Naive B cell (primary cell): ENCODE measurements at regions not wholly inside any gene's neighbourhood (a gene's known extent, or its start where the extent isn't known, plus 50 kb on each side); places are given as distances from the start of the nearest gene placed in this dataset.

Experiments used
- ATAC-seq, 2 donors: fragments of 150-1000 bp; cut with Tn5 transposase; 2 replicates each; pipeline ENCODE4 v1.10.0; 2021; ENCODE audit warnings: low read depth in 2 of 2, mild to moderate bottlenecking in 2 of 2, moderate library complexity in 2 of 2
- DNase-seq: peaks from one replicate; pipeline ENCODE4 v3.0.0; 2022
- H3K27ac Mint-ChIP-seq, 6 donors: one replicate each; pipeline ENCODE4 v1.8.0; 2020 to 2022; ENCODE audit warnings: mild to moderate bottlenecking in 6 of 6, mixed read lengths in 6 of 6, moderate library complexity in 5 of 6, inconsistent platforms in 2 of 6
- H3K27me3 Mint-ChIP-seq, 3 donors: one replicate each; pipeline ENCODE4 v1.8.0; 2021 to 2022; ENCODE audit warnings: mixed read lengths in 3 of 3, mild to moderate bottlenecking in 1 of 3
- H3K36me3 Mint-ChIP-seq, 2 donors: one replicate each; pipeline ENCODE4 v1.8.0; 2020 to 2022; ENCODE audit warnings: mixed read lengths in 2 of 2, inconsistent platforms in 1 of 2, mild to moderate bottlenecking in 1 of 2
- H3K4me1 Mint-ChIP-seq, 3 donors: one replicate each; pipeline ENCODE4 v1.8.0; 2020 to 2022; ENCODE audit warnings: mixed read lengths in 3 of 3, inconsistent platforms in 1 of 3, mild to moderate bottlenecking in 1 of 3, moderate library complexity in 1 of 3
- H3K4me3 Mint-ChIP-seq, 8 donors: one replicate each; pipeline ENCODE4 v1.8.0; 2020 to 2022; ENCODE audit warnings: mild to moderate bottlenecking in 8 of 8, mixed read lengths in 8 of 8, moderate library complexity in 8 of 8, inconsistent platforms in 2 of 8
- H3K9me3 Mint-ChIP-seq, 7 donors: one replicate each; pipeline ENCODE4 v1.8.0; 2020 to 2022; ENCODE audit warnings: mixed read lengths in 7 of 7, mild to moderate bottlenecking in 5 of 7, inconsistent platforms in 2 of 7, moderate library complexity in 1 of 7

DNA sequence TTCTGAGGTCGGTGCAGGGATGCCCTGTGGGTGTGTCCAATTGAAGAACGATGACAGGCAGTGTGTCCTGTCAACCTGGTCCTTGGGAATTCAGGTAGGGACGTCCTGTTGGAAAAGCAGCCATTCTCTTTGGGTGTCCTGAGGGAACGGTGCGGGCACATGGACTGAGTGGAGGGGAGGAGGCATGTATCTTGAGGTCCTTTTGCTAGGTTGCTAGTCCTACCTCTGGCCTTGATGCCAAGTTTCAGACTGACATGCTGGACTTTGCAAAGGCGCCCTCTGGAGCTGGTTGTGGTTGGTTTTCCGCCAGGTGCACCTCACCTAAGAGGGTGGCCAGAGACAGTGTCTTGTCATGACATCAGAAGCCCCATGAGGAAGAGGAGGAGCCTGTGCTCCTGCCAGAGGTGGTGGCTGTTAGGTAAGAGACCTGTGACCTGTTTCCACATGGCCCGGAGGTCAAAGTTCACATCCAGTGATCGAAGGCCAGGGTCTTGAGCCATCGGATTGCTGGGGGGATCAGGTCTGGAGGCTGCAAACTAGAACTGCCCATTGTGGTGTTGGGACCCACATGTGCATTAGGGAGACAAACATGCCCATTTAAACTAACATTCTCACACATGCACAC lies 106.3 kb downstream of the SNRPN start:
- peak overlapping the region in 1 of 8 donors; percentile 20 for H3K4me3 Mint-ChIP-seq
- ATAC-seq: no peak
- H3K4me1 Mint-ChIP-seq: no peaks in the 10 kb centered on the region
- no peaks in the 10 kb centered on the region for H3K27me3 Mint-ChIP-seq
- peaks cover 67 to 100% of the 10 kb centered on the region in 2 donors for H3K36me3 Mint-ChIP-seq
- DNase-seq: no peak
- H3K9me3 Mint-ChIP-seq: peaks cover 55 to 100% (median 99%) of the 10 kb centered on the region in 7 donors
- H3K27ac Mint-ChIP-seq: no peak overlapping the region

DNA sequence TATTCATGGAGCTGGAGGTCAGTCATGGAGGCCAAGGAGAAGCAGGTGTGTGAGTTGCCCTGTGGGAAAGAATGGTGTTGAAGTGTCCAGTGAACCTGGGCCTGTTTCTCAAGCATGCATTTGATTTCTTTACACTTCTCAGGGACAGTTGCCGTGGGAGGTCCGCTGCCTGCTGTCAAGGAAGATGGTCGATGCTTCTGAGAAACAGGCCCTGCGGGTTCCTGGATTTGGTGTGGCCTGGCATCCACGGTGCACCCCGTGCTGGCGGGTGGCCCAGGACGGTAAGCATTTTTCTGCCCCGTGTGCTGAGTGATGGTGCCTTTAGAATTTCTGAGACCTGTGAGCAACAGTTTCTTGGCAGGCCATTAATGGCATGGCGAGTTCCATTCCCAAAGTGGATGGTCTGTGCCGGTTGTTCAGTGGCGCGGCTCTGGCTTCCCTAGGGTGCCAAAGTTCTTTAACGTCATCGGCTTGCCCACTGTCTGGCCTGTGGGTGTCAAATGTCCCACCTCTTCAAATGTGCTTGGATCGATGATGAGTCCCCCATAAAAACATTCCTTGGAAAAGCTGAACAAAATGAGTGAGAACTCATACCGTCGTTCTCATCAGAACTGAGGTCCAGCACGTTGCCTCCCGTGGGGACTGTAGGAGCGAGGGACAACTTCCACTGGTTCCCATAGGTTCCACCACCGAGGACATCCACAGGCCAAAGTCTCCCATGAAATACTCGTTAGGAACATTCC lies 107.2 kb downstream of the SNRPN start:
- Mint-ChIP-seq H3K27me3 (no peaks in the 10 kb centered on the region), H3K4me3 (peak overlapping the region in 1 of 8 donors; percentile 59), H3K4me1 (no peaks in the 10 kb centered on the region), H3K9me3 (peaks cover 56 to 100% (median 99%) of the 10 kb centered on the region in 7 donors), H3K27ac (no peak overlapping the region), H3K36me3 (peaks cover 75 to 100% of the 10 kb centered on the region in 2 donors)
- no peak for ATAC-seq
- no peak for DNase-seq

DNA sequence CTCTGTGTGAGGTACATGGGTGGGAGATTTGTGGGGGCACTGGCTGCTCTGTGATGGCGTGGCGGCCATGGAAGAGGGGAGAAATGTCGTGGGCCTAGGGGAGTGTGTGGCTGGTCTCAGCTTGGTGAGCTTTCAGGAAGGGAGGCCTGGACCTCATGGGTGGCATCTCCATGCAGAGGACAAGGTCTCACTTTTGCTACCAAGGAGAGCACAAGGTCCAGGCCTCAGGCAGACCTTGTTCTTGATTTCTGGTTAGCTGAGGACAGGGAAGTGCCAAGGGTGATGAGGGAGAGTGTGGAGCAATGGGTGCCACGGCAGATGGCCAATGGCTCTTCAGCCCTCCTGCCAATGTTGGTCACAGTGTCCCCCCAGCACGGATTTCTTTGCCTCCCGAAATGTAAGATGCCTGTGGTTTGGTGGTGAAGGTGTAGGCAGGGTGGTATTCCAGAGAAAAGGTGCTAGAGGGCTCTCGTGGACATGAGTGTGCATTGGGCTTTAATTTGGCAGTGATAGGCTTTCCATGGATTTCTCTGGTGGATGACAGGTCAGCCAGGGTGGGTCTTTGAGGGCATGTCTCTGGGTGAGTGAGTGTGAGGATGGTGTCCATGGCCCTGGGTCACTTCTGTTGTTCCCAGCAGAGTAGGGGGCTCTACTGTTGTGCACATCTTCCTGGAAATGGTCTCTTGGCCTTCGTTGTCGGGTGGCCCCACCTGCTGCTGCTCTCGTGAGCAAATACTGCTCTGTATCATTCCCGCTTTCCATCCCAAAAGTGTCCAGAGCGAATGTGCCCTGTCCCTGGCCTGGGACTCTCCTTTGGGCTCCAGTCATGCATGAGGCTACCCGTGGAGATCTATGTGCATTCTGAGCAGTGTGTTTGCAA lies 108.0 kb downstream of the SNRPN start:
- peaks cover 52 to 100% (median 99%) of the 10 kb centered on the region in 7 donors for H3K9me3 Mint-ChIP-seq
- no peak for ATAC-seq

DNA sequence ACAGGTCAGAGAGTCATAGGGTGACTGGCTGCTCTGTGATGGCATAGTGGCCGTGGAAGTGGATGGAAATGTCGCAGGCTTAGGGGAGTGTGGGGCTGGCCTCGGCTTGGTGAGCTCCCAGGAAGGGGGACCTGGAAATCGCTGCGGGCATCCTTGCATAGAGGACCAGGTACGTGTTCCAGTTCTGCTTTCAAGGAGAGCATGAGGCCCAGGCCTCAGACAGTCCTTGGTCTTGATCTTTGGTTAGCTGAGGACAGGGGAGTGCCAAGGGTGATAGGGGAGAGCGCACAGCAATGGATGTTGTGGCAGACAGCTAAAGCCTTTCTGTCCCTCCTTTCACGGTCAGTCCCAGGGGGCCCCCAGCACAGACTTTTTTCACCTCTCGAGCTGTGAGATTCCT lies 110.5 kb downstream of the SNRPN start:
- H3K27me3 Mint-ChIP-seq: no peaks in the 10 kb centered on the region
- no peak overlapping the region for H3K4me3 Mint-ChIP-seq
- H3K27ac Mint-ChIP-seq: no peak overlapping the region
- no peak for DNase-seq
- H3K9me3 Mint-ChIP-seq: peaks cover 49 to 100% (median 99%) of the 10 kb centered on the region in 7 donors
- H3K36me3 Mint-ChIP-seq: peaks cover 83 to 100% of the 10 kb centered on the region in 2 donors
- no peak for ATAC-seq
- H3K4me1 Mint-ChIP-seq: no peaks in the 10 kb centered on the region

More for the DNA sequence above, 108.0 kb downstream of the SNRPN start:
- Mint-ChIP-seq H3K27me3 (no peaks in the 10 kb centered on the region), H3K27ac (peak overlapping the region in 1 of 6 donors; percentile 32), H3K36me3 (peaks cover 76 to 100% of the 10 kb centered on the region in 2 donors), H3K4me3 (peak overlapping the region in 3 of 8 donors; percentile 18 to 81 (median 40)), H3K4me1 (no peaks in the 10 kb centered on the region)
- no peak for DNase-seq

DNA sequence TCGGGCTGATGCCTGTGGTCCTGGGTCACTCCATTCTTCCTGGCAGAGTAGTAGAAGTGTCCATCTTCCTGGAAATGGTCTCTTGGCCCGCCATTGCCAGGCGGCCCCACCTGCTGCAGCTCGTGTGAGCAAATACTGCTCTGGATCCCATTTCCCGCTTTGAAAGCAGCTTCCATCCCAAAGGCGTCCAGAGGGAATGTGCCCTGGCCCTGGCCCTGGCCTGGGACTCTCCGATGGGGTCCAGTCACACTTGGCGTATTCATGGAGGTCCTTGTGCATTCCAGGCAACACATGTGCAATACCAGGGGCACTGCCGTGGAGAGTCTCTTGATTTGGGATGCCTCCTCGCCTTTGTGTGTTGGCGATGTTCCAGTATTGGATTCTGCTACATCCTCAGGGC lies 111.1 kb downstream of the SNRPN start:
- DNase-seq (no peak), ATAC-seq (no peak)
- H3K27me3 Mint-ChIP-seq: no peaks in the 10 kb centered on the region
- no peaks in the 10 kb centered on the region for H3K4me1 Mint-ChIP-seq
- H3K36me3 Mint-ChIP-seq: peaks cover 82 to 100% of the 10 kb centered on the region in 2 donors
- H3K4me3 Mint-ChIP-seq: peak overlapping the region in 1 of 8 donors; percentile 5
- peaks cover 49 to 100% (median 99%) of the 10 kb centered on the region in 7 donors for H3K9me3 Mint-ChIP-seq
- no peak overlapping the region for H3K27ac Mint-ChIP-seq

DNA sequence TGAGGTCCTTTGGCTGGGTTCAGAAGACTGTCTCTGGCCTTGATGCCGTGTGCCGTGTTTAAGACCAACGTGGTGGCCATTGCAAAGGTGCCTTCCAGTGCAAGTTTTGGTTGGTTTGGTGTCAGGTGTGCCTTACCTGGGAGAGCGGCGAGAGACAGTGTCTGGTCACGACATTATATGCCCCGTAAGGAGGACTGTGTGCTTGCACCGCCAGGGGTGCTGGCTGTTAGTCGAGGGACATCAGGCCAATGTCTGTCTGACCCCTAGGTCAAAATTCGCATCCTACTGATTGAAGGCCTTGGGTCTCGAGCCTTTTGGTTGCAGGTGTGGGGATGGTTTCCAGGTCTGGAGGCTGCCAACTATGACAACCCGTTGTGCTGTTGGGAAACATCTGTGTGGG lies 111.9 kb downstream of the SNRPN start:
- Mint-ChIP-seq H3K4me3 (peak overlapping the region in 1 of 8 donors; percentile 13), H3K9me3 (peaks cover 44 to 100% (median 99%) of the 10 kb centered on the region in 7 donors), H3K27ac (peak overlapping the region in 2 of 6 donors; percentile 16 to 62)

DNA sequence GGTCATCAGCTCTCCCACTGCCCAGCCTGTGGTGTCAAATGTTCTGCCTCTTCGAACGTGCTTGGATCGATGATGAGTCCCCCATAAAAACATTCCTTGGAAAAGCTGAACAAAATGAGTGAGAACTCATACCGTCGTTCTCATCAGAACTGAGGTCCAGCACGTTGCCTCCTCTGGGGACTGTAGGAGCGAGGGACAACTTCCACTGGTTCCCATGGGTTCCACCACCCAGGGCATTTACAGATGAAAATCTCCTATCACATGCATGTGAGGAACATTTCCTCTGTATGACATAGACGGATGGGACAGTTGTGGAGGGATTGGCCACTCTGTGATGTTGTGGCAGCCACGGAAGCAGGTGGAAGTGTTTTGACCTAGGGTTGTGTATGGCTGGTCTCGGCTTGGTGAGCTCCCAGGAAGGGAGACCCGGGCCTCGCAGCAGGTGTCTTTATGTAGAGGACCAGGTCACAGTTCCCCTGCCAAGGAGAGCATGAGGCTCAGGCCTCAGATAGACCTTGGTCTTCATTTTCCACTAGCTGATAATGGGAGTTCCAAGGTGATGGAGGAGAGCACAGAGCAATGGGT lies 113.0 kb downstream of the SNRPN start:
- H3K4me1 Mint-ChIP-seq: no peaks in the 10 kb centered on the region
- H3K27me3 Mint-ChIP-seq: no peaks in the 10 kb centered on the region
- DNase-seq (no peak), ATAC-seq (no peak)
- peaks cover 72 to 100% of the 10 kb centered on the region in 2 donors for H3K36me3 Mint-ChIP-seq
- peak overlapping the region in 1 of 8 donors; percentile 1 for H3K4me3 Mint-ChIP-seq
- H3K27ac Mint-ChIP-seq: peak overlapping the region in 1 of 6 donors; percentile 16
- H3K9me3 Mint-ChIP-seq: peaks cover 38 to 100% (median 100%) of the 10 kb centered on the region in 7 donors

More for the DNA sequence above, 111.9 kb downstream of the SNRPN start:
- peaks cover 81 to 100% of the 10 kb centered on the region in 2 donors for H3K36me3 Mint-ChIP-seq
- no peaks in the 10 kb centered on the region for H3K4me1 Mint-ChIP-seq
- DNase-seq: no peak
- no peaks in the 10 kb centered on the region for H3K27me3 Mint-ChIP-seq
- no peak for ATAC-seq

DNA sequence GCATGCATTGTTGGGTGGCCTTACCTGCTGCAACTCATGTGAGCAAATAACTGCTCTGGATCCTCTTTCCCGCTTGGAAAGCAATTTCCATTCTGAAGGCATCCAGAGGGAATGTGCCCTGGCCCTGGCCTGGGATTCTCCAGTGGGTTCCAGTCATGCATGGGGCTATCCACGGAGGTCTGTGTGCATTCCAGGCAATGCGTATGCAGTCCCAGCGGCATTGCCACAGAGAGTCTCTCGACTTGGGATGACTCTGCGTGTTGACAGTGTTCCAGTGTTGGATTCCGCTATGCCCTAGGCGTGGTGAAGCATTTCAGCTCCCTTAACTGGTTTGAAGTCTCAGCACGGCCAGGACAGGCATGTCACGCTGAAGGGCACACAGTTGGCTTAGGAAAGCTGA lies 113.9 kb downstream of the SNRPN start:
- H3K36me3 Mint-ChIP-seq: peaks cover 67 to 98% of the 10 kb centered on the region in 2 donors

DNA sequence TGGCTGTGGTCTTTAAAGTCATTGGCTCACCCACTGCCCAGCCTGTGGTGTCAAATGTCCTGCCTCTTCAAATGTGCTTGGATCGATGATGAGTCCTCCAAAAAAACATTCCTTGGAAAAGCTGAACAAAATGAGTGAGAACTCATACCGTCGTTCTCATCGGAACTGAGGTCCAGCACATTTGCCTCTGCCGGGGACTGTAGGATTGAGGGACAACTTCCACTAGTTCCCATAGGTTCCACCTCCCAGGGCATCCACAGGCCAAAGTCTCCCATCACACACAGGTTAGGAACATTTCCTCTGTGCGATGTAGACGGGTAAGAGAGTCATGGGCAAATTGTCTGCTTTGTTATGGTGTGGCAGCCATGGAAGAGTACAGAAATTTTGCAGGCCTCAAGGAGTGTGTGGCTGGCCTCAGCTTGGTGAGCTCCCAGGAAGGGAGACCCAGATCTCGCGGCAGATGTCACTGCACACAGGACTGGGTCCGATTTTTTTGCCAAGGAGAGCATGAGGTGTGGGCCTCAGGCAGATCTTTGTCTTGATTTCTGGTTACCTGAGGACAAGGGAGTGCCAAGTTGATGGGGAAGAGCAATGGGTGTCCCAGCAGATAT lies 115.7 kb downstream of the SNRPN start:
- Mint-ChIP-seq H3K4me1 (no peaks in the 10 kb centered on the region), H3K36me3 (peaks cover 64 to 98% of the 10 kb centered on the region in 2 donors)
- no peak for ATAC-seq

More for the DNA sequence above, 113.9 kb downstream of the SNRPN start:
- H3K9me3 Mint-ChIP-seq: peaks cover 29 to 100% (median 99%) of the 10 kb centered on the region in 7 donors
- ATAC-seq (no peak), DNase-seq (no peak)
- H3K4me1 Mint-ChIP-seq: no peaks in the 10 kb centered on the region
- H3K27me3 Mint-ChIP-seq: no peaks in the 10 kb centered on the region
- H3K4me3 Mint-ChIP-seq: no peak overlapping the region
- no peak overlapping the region for H3K27ac Mint-ChIP-seq

DNA sequence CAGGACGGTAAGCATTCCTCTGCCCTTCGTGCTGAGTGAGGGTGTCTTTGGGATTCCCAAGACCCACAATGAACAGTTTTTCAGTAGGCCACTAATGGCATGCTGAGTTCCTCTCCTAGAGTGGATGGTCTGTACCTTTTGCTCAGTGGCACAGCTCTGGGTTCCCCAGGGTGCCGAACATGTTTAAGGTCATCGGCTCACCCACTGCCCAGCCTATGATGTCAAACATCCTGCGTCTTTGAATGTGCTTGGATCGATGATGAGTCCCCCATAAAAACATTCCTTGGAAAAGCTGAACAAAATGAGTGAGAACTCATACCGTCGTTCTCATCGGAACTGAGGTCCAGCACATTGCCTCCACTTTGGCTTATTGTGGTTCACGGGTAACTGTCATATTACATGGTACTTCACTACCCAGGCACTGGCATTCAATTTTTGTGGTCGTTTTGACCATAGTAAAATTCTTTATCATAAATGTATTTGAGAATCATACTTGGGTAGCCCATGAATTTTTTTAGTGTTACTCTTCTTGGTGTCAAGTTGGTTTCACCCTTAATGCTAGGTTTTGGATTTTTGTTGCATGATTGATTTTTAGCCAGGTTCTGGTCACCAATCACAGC lies 118.2 kb downstream of the SNRPN start:
- H3K9me3 Mint-ChIP-seq: peaks cover 15 to 100% (median 99%) of the 10 kb centered on the region in 7 donors
- no peak for ATAC-seq
- H3K27me3 Mint-ChIP-seq: no peaks in the 10 kb centered on the region

More for the DNA sequence above, 115.7 kb downstream of the SNRPN start:
- Mint-ChIP-seq H3K27ac (no peak overlapping the region), H3K4me3 (no peak overlapping the region), H3K9me3 (peaks cover 22 to 100% (median 99%) of the 10 kb centered on the region in 7 donors), H3K27me3 (no peaks in the 10 kb centered on the region)
- no peak for DNase-seq

DNA sequence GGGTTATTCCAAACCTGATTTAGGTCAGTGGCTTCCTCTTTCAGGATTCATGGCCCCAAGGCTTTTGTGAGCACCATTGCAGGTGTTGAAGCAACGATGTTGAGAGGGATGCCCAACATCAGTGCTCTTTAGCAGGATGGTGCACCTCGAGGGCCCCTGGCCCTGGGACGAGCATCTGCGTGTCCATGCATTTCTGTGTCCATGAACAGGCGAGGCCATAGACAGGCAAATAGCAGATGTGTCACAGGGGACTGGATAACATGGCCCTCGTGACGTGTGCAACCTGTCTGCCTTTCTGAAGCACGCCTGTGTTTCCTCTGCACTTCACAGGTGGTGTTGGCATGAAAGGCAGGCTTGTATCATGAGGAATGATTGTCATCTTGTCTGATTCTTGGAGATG lies 132.3 kb downstream of the SNRPN start:
- Mint-ChIP-seq H3K9me3 (peaks cover 19 to 100% (median 93%) of the 10 kb centered on the region in 7 donors), H3K4me3 (no peak overlapping the region), H3K36me3 (peaks cover 92 to 93% of the 10 kb centered on the region in 2 donors), H3K27me3 (no peaks in the 10 kb centered on the region), H3K27ac (no peak overlapping the region), H3K4me1 (no peaks in the 10 kb centered on the region)
- no peak for ATAC-seq
- no peak for DNase-seq

More for the DNA sequence above, 118.2 kb downstream of the SNRPN start:
- H3K36me3 Mint-ChIP-seq: peaks cover 68 to 98% of the 10 kb centered on the region in 2 donors
- H3K4me1 Mint-ChIP-seq: no peaks in the 10 kb centered on the region
- no peak overlapping the region for H3K27ac Mint-ChIP-seq
- H3K4me3 Mint-ChIP-seq: peak overlapping the region in 1 of 8 donors; percentile 6
- DNase-seq: no peak

DNA sequence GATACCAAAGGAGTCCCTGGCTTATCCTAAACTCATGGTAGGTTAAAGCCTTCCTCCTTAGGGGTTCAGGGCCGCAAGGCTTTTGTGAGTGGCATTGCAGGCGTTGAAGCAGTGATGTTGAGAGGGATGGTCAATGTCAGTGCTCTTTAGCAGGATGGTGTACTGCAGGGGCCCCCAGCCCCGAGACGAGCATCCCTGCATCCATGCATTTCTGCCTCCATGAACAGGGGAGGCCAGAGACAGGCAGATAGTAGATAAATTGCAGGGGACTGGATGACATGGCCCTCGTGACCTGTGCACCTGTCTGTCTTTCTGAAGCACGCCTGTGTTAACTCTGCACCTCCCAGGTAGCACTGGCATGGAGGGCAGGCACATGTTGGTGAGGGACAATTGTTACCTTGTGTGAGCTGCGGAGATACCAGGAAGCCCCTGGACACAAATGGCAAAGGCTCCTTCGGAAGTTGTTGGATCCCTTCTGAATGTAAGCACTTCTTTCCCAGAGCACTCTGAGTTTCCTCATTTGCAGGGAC lies 133.5 kb downstream of the SNRPN start:
- no peak for ATAC-seq
- H3K9me3 Mint-ChIP-seq: peaks cover 12 to 98% (median 91%) of the 10 kb centered on the region in 7 donors
- H3K4me3 Mint-ChIP-seq: no peak overlapping the region

More for the DNA sequence above, 133.5 kb downstream of the SNRPN start:
- no peaks in the 10 kb centered on the region for H3K27me3 Mint-ChIP-seq
- DNase-seq: no peak
- H3K27ac Mint-ChIP-seq: no peak overlapping the region
- H3K4me1 Mint-ChIP-seq: no peaks in the 10 kb centered on the region
- peaks cover 92% of the 10 kb centered on the region in 2 donors for H3K36me3 Mint-ChIP-seq
